Ovary (tissue), 7 donors: ENCODE measurements at regions not wholly inside any gene's neighbourhood (a gene's known extent, or its start where the extent isn't known, plus 50 kb on each side); places are given as distances from the start of the nearest gene placed in this dataset.

Source experiments
- DNase-seq, 5 donors: peaks; one replicate each; pipeline ENCODE4 v3.0.0-alpha.2; 2019 to 2020
- H3K27ac ChIP-seq, 2 donors: fragments of 200-600 bp; one replicate each; pipeline versions ENCODE4 v1.5.1 to v1.8.0; 2019 to 2022
- H3K27me3 ChIP-seq: fragments of 200-600 bp; one replicate; pipeline ENCODE4 v1.8.0; 2022
- H3K36me3 ChIP-seq: fragments of 200-600 bp; sonication (generic); one replicate; pipeline ENCODE4 v1.5.1; 2019
- H3K4me1 ChIP-seq: one replicate; pipeline ENCODE4 v1.8.1; 2013; ENCODE audit warnings: mild to moderate bottlenecking, moderate library complexity; ENCODE audit not compliant: insufficient read depth
- H3K4me3 ChIP-seq: fragments of 200-600 bp; sonication (generic); one replicate; pipeline ENCODE4 v1.5.1; 2017
- H3K9me3 ChIP-seq, 2 donors: fragments of 200-600 bp in 1 of 2; sonication (generic) in 1 of 2; one replicate each; pipeline versions ENCODE4 v1.5.1 to v1.8.1; 2013 to 2019; ENCODE audit warnings: mild to moderate bottlenecking in 1 of 2, moderate library complexity in 1 of 2
- CTCF ChIP-seq, 3 donors: fragments of 450-650 bp in 2 of 3; fragments of 200-600 bp in 1 of 3; IDR thresholded peaks; one replicate each; pipeline versions ENCODE4 v1.5.1 to v1.8.0; 2016 to 2022; ENCODE audit warnings: antibody characterized with exemption in 3 of 3, mild to moderate bottlenecking in 1 of 3
- EP300 ChIP-seq: sonication (generic); formaldehyde crosslinking; IDR thresholded peaks from one replicate; pipeline ENCODE4 v1.6.1; 2017; ENCODE audit warnings: antibody characterized with exemption
- POLR2A ChIP-seq: fragments of 450-650 bp; IDR thresholded peaks from one replicate; pipeline ENCODE4 v1.6.1; 2017; ENCODE audit warnings: antibody characterized with exemption, mild to moderate bottlenecking, moderate library complexity
- WGBS, 3 donors: extraction: QIAGEN DNeasy Blood & Tissue Kit in 1 of 3; methylation state at CpG; one replicate each; pipeline versions ENCODE4 v1.1.5 to v1.1.7; 2013 to 2017; 5-methylcytosine and 5-hydroxymethylcytosine counted together
- intact Hi-C, 4 donors: fragments of 100-400 bp; cut with DNase I; formaldehyde crosslinking; loops; one replicate each; pipeline versions ENCODE4 v1.11.0 to v1.15.1; 2022 to 2023
- donor health status: DM: no; HTN: no; CAD: no; lungs with moderate emphysema.
- donor health status: DM: no; HTN: no; CAD: no.
- donor health status: Bipolar disorder and iron deficiency.
- donor health status: DM: no; HTN: no; CAD: no.
- donor health status: DM: yes; HTN: yes; CAD: no.

- no peak for DNase-seq
- H3K4me1 ChIP-seq = no peaks in the 10 kb centered on the region
- no peaks in the 10 kb centered on the region for H3K27me3 ChIP-seq
- H3K9me3 ChIP-seq = no peaks in the 10 kb centered on the region
- WGBS, 3 donors = 62 to 73% (median 71%) methylated on average over 4 of the region's 4 CpGs
- H3K4me3 ChIP-seq = no peak overlapping the region
- no peak overlapping the region for H3K27ac ChIP-seq
- H3K36me3 ChIP-seq = no peaks in the 10 kb centered on the region
- intact Hi-C loops = no loop called here
- TF ChIP-seq CTCF (IDR thresholded peaks at IDR 0.05) (no peak), POLR2A (no peak), EP300 (no peak)
Observed at GRCh38 chr4:134762053-134762452, 560.5 kb upstream of the PABPC4L start.

- no peaks in the 10 kb centered on the region for H3K27me3 ChIP-seq
- no peak overlapping the region for H3K27ac ChIP-seq
- intact Hi-C loops = no loop called here
- no peaks in the 10 kb centered on the region for H3K4me1 ChIP-seq
- 86 to 90% (median 89%) methylated on average over 3 of the region's 3 CpGs for WGBS, 3 donors
- TF ChIP-seq EP300 (no peak), CTCF (IDR thresholded peaks at IDR 0.05) (no peak), POLR2A (no peak)
- H3K4me3 ChIP-seq = no peak overlapping the region
- H3K36me3 ChIP-seq = no peaks in the 10 kb centered on the region
- no peaks in the 10 kb centered on the region for H3K9me3 ChIP-seq
- no peak for DNase-seq
Observed at GRCh38 chr4:134756421-134756820, 554.8 kb upstream of the PABPC4L start.

GRCh38 chr4:134754301-134755019 lies 552.9 kb upstream of the PABPC4L start:
- no peaks in the 10 kb centered on the region for H3K27me3 ChIP-seq

GRCh38 chr4:134753390-134753789 lies 551.8 kb upstream of the PABPC4L start:
- H3K27me3 ChIP-seq = no peaks in the 10 kb centered on the region
- intact Hi-C loops = no loop called here
- no peak overlapping the region for H3K27ac ChIP-seq
- no peak for DNase-seq
- WGBS, 3 donors = 82 to 86% (median 86%) methylated on average over 1 of the region's 1 CpG
- no peak overlapping the region for H3K4me3 ChIP-seq
- no peaks in the 10 kb centered on the region for H3K9me3 ChIP-seq
- no peaks in the 10 kb centered on the region for H3K4me1 ChIP-seq
- H3K36me3 ChIP-seq = no peaks in the 10 kb centered on the region
- TF ChIP-seq POLR2A (no peak), EP300 (no peak), CTCF (IDR thresholded peaks at IDR 0.05) (no peak)

More at GRCh38 chr4:134754301-134755019, 552.9 kb upstream of the PABPC4L start:
- Histone ChIP-seq H3K4me1 (no peaks in the 10 kb centered on the region), H3K9me3 (no peaks in the 10 kb centered on the region), H3K27ac (no peak overlapping the region), H3K4me3 (no peak overlapping the region), H3K36me3 (no peaks in the 10 kb centered on the region)
- DNase-seq = no peak
- TF ChIP-seq CTCF (IDR thresholded peaks at IDR 0.05) = no peak
- TF ChIP-seq POLR2A = no peak
- TF ChIP-seq EP300 = no peak
- 74 to 76% (median 74%) methylated on average over 6 of the region's 6 CpGs for WGBS, 3 donors
- intact Hi-C loops = no loop called here
